Ovary (tissue), 7 donors: ENCODE measurements at regions not wholly inside any gene's neighbourhood (a gene's known extent, or its start where the extent isn't known, plus 50 kb on each side); places are given as distances from the start of the nearest gene placed in this dataset.
"Not testable (repeated sequence)": the region's sequence is repeated elsewhere in the genome, so short reads cannot be mapped to it uniquely, and the experiment has no call there.

Source experiments
- DNase-seq, 5 donors: peaks; one replicate each; pipeline ENCODE4 v3.0.0-alpha.2; 2019 to 2020
- H3K27ac ChIP-seq, 2 donors: fragments of 200-600 bp; one replicate each; pipeline versions ENCODE4 v1.5.1 to v1.8.0; 2019 to 2022
- H3K27me3 ChIP-seq: fragments of 200-600 bp; one replicate; pipeline ENCODE4 v1.8.0; 2022
- H3K36me3 ChIP-seq: fragments of 200-600 bp; sonication (generic); one replicate; pipeline ENCODE4 v1.5.1; 2019
- H3K4me1 ChIP-seq: one replicate; pipeline ENCODE4 v1.8.1; 2013; ENCODE audit warnings: mild to moderate bottlenecking, moderate library complexity; ENCODE audit not compliant: insufficient read depth
- H3K4me3 ChIP-seq: fragments of 200-600 bp; sonication (generic); one replicate; pipeline ENCODE4 v1.5.1; 2017
- H3K9me3 ChIP-seq, 2 donors: fragments of 200-600 bp in 1 of 2; sonication (generic) in 1 of 2; one replicate each; pipeline versions ENCODE4 v1.5.1 to v1.8.1; 2013 to 2019; ENCODE audit warnings: mild to moderate bottlenecking in 1 of 2, moderate library complexity in 1 of 2
- EP300 ChIP-seq: sonication (generic); formaldehyde crosslinking; IDR thresholded peaks from one replicate; pipeline ENCODE4 v1.6.1; 2017; ENCODE audit warnings: antibody characterized with exemption
- POLR2A ChIP-seq: fragments of 450-650 bp; IDR thresholded peaks from one replicate; pipeline ENCODE4 v1.6.1; 2017; ENCODE audit warnings: antibody characterized with exemption, mild to moderate bottlenecking, moderate library complexity
- WGBS, 3 donors: extraction: QIAGEN DNeasy Blood & Tissue Kit in 1 of 3; methylation state at CpG; one replicate each; pipeline versions ENCODE4 v1.1.5 to v1.1.7; 2013 to 2017; 5-methylcytosine and 5-hydroxymethylcytosine counted together
- intact Hi-C, 4 donors: fragments of 100-400 bp; cut with DNase I; formaldehyde crosslinking; loops; one replicate each; pipeline versions ENCODE4 v1.11.0 to v1.15.1; 2022 to 2023
- TF ChIP-seq, protein P1 (sequence below), 3 donors: fragments of 450-650 bp in 2 of 3; fragments of 200-600 bp in 1 of 3; IDR thresholded peaks; one replicate each; pipeline versions ENCODE4 v1.5.1 to v1.8.0; 2016 to 2022; ENCODE audit warnings: antibody characterized with exemption in 3 of 3, mild to moderate bottlenecking in 1 of 3
- donor health status: DM: no; HTN: no; CAD: no; lungs with moderate emphysema.
- donor health status: DM: no; HTN: no; CAD: no.
- donor health status: Bipolar disorder and iron deficiency.
- donor health status: DM: no; HTN: no; CAD: no.
- donor health status: DM: yes; HTN: yes; CAD: no.

DNA sequence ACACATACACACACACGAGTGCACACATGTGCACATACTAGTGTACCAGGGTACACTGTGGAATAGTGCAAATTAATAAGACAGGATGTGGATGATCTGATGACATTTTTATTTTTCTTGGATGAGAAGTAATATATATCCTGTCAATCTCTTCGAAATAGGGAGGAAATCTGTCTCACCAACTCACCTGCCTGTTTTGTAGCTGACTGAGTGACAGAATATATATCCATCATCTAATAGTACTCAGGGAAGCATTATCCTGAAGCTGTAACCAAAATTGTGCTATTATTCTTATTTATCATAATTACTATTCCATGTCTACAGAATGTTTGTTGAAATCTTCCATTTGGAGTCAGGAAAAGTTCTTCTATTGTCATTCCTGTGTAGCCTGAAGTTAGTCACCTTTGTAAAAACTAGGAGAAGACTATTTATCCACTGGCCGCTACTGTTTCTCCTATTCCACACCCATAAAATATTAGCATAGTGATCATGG lies 888.0 kb downstream of the TRAM1L1 start:
- Histone ChIP-seq H3K4me3 (no peak overlapping the region), H3K27me3 (no peaks in the 10 kb centered on the region), H3K27ac (no peak overlapping the region), H3K9me3 (no peaks in the 10 kb centered on the region), H3K36me3 (no peaks in the 10 kb centered on the region), H3K4me1 (no peaks in the 10 kb centered on the region)
- TF ChIP-seq, protein P1, sequence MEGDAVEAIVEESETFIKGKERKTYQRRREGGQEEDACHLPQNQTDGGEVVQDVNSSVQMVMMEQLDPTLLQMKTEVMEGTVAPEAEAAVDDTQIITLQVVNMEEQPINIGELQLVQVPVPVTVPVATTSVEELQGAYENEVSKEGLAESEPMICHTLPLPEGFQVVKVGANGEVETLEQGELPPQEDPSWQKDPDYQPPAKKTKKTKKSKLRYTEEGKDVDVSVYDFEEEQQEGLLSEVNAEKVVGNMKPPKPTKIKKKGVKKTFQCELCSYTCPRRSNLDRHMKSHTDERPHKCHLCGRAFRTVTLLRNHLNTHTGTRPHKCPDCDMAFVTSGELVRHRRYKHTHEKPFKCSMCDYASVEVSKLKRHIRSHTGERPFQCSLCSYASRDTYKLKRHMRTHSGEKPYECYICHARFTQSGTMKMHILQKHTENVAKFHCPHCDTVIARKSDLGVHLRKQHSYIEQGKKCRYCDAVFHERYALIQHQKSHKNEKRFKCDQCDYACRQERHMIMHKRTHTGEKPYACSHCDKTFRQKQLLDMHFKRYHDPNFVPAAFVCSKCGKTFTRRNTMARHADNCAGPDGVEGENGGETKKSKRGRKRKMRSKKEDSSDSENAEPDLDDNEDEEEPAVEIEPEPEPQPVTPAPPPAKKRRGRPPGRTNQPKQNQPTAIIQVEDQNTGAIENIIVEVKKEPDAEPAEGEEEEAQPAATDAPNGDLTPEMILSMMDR (IDR thresholded peaks at IDR 0.05) = no peak
- TF ChIP-seq POLR2A = no peak
- intact Hi-C loops = no loop called here
- WGBS, 3 donors = 78 to 91% (median 87%) methylated on average over 3 of the region's 3 CpGs
- no peak for DNase-seq

DNA sequence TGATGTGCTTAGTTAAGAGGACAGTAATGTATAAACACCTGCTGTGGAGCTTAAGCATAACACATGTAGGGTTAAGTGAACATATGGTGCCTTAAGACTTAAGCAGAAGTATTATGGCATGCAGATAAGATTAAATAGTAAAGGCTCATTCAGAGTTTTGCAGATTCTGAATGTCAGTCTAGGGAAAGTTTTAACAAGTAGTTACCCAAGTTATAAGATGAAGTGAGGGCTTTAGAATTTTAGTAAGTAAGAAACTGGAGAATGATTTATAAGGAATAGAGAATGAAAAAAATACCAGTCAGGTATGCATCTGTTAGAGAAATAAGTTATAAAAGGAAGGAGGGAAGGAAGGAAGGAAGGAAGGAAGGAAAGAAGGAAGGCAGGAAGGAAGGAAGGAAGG lies 902.1 kb downstream of the TRAM1L1 start:
- intact Hi-C loops = no loop called here
- Histone ChIP-seq H3K4me1 (no peaks in the 10 kb centered on the region), H3K4me3 (no peak overlapping the region), H3K36me3 (no peaks in the 10 kb centered on the region), H3K27me3 (no peaks in the 10 kb centered on the region), H3K27ac (no peak overlapping the region), H3K9me3 (no peaks in the 10 kb centered on the region)
- no peak for DNase-seq
- TF ChIP-seq POLR2A = no peak
- TF ChIP-seq, protein P1 (IDR thresholded peaks at IDR 0.05) = no peak
- TF ChIP-seq EP300 = no peak

DNA sequence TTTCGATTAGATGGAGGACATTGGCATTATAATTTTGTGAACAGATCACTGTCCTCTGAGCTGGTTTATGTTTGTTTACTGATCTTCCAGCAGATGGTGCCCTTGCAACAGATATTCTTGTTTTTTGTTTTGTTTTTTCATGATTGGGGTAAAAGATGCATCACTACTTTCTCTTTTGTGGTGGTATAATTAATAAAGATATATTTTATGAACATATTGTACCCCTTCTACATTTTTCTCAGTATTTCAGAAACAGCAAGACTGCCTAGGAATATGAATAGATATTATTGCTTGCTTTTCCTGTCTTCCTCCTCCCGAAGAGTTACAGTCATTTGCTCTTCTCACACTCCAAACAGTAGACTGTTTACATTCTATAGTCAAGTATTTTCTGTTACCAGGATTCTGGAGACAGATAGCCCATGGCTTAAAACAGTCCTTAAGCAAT lies 905.2 kb downstream of the TRAM1L1 start:
- Histone ChIP-seq H3K27me3 (no peaks in the 10 kb centered on the region), H3K9me3 (no peaks in the 10 kb centered on the region), H3K4me3 (no peak overlapping the region), H3K27ac (no peak overlapping the region), H3K4me1 (no peaks in the 10 kb centered on the region), H3K36me3 (no peaks in the 10 kb centered on the region)
- TF ChIP-seq EP300 (no peak), POLR2A (no peak)
- TF ChIP-seq, protein P1 (IDR thresholded peaks at IDR 0.05) = no peak
- no peak for DNase-seq
- WGBS, 3 donors = 3 to 6% (median 4%) methylated on average over 2 of the region's 2 CpGs
- intact Hi-C loops = no loop called here

DNA sequence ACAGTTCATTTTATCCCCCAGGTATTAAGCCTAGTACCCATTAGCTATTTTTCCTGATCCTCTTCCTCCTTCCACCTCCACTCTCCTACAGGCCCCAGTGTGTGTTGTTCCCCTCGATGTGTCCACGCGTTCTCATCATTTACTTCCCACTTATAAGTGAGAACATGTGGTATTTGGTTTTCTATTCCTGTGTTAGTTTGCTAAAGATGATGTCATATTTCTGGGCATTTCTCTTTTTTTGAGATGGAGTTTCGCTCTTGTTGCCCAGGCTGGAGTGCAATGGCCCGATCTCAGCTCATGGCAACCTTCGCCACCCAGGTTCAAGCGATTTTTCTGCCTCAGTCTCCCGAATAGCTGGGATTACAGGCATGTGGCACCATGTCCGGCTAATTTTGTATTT lies 934.0 kb downstream of the TRAM1L1 start:
- H3K36me3 ChIP-seq, DNase-seq, H3K27me3 ChIP-seq, H3K9me3 ChIP-seq, H3K4me3 ChIP-seq, H3K4me1 ChIP-seq, H3K27ac ChIP-seq, intact Hi-C loops: not testable (repeated sequence)
- WGBS, 3 donors = 92 to 96% (median 93%) methylated on average over 9 of the region's 9 CpGs

DNA sequence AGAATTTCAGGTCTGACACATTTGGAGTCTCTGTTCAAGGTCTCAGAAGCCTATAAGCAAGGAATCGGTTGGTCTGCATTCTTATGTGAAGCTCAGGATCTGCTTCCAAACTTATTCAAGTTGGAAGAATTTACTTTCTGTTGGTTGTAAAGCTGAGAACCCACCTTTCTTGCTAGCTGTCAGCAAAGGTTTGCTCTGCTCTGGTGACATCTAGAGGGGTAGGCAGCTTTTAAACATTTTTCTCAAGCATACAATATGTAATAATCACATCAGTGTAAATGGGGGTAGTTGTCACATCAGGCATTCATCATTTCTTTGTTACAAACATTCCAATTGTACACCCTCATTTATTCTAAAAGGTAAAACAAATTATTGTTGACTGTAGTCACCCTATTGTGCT lies 935.2 kb downstream of the TRAM1L1 start:
- H3K27ac ChIP-seq = no peak overlapping the region
- no peak overlapping the region for H3K4me3 ChIP-seq
- intact Hi-C loops = no loop called here
- TF ChIP-seq EP300 (no peak), POLR2A (no peak)
- TF ChIP-seq, protein P1 (IDR thresholded peaks at IDR 0.05) = no peak
- no peaks in the 10 kb centered on the region for H3K4me1 ChIP-seq
- H3K9me3 ChIP-seq = no peaks in the 10 kb centered on the region
- WGBS, 3 donors = 65 to 83% (median 69%) methylated on average over 1 of the region's 1 CpG
- H3K36me3 ChIP-seq = no peaks in the 10 kb centered on the region
- no peaks in the 10 kb centered on the region for H3K27me3 ChIP-seq
- DNase-seq = no peak
